UCSD-AML1 (cell line): ENCODE measurements at regions not wholly inside any gene's neighbourhood (a gene's known extent, or its start where the extent isn't known, plus 50 kb on each side); places are given as distances from the start of the nearest gene placed in this dataset.

Source experiments
- DNase-seq: peaks from one replicate; lab custom pipeline; 2025; ENCODE audit not compliant: unreplicated experiment; lab: John Stamatoyannopoulos, UW

DNA sequence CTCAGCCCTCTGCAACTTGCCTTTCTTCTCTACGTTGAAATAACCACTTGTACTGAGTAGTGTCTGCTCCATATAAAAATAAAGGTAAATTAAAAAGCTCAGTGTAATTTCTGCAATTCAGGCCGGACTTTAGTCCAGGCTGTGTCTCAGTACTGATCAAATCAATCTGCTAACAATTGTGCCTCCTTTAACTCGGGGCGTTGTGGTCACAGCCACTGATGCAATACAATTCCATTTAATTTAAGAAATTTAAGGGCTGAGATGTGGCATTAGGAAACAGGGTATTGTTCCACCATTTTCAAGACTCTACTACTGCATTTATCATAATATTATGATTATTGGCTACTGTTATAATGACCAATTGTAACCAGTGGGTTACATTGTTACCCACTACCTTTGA, 60.0 kb upstream of the NPAS2 start:
- no peak for DNase-seq

DNA sequence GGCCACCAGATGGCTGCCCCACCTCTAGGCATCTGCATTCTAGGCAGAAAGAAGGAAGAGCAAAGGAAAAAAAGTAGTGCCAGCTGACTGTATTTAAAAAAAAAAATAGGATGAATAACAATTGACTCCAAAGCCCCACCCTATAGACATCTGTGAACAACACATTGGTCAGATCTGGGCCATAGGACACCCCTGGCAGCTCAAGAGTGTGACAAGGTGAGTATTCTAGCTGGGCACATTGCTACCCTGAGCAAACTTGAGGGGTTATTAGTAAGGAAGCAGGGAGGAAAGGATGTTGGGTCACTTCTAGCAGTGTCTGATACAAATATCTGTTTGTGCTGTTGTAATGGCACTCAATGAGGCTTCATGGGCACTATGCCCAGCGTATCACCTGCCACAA, 58.6 kb upstream of the NPAS2 start:
- DNase-seq, result no peak

DNA sequence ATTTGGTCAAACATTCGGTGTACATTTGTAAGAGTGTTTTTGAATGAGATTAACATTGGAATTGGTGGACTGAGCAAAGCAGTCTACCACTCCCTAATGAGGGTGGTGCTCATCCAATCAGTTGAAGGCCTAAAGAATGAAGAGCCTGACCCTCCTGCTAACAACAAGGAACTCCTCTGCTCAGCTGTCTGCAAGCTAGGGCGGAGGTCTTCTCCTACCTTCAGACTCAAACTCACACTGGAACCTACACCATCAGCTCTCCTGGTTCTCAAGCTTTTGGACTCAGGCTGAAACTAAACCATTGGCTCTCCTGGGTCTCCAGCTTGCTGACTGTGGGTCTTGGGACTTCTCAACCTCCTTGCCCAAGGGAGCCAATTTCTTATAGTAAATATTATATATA, 55.5 kb upstream of the NPAS2 start:
- no peak for DNase-seq

DNA sequence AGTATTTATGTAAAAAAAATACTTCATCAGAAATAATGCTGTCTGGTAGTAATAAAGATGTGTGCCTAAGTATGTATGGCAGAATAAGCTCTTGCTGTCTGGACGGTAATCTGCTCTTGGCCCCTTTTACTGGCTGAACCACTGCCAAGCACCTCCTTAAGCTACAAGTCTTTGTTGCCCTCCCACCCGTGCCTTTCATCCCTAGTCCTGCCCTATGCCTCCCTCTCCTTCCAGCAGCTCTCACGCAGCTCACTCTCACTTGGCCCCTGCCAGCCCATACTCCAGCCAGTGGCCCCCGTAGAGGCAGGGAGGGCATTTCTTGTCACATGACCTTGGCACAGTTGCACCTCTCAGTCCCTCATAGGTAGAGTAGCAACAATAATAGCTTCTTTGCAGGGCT, 54.5 kb upstream of the NPAS2 start:
- no peak for DNase-seq

DNA sequence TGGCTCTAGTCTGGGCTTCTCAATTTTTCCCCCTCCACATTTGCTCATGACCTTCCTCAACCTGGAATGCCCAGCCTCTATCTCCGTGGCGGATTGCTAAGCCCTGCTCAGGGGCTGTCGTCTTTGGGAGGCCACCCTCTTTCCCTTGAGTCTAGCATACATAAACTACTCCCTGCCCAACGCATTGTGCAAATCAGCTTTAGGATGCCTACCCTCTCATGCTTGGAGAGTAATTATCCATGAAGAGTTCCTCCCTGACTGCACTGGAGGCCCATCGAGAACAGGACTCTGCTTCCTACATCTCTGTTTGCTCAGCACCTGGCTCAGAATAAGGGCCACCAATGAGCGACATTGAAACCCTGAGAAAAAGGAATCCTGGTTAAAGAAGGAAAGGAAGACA, 53.7 kb upstream of the NPAS2 start:
- no peak for DNase-seq

DNA sequence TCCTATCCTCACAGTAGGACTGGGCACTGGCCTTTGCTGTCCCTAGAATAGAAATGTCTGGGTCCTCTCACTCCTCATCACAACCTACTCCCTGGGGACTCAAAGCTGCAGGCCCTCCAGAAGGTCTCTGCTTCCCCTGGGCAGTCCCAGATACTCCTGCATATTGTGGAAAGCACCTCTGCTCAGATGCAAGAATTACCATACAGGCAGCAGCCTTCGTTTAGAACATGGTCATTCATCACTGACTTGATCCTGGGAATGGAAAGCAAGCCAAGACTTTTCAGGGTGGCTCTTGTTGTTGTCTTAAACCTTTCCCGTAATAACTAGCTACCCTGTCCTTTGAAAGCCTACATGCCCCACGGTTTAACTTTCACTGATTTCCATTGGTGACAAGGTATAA, 53.1 kb upstream of the NPAS2 start:
- no peak for DNase-seq

DNA sequence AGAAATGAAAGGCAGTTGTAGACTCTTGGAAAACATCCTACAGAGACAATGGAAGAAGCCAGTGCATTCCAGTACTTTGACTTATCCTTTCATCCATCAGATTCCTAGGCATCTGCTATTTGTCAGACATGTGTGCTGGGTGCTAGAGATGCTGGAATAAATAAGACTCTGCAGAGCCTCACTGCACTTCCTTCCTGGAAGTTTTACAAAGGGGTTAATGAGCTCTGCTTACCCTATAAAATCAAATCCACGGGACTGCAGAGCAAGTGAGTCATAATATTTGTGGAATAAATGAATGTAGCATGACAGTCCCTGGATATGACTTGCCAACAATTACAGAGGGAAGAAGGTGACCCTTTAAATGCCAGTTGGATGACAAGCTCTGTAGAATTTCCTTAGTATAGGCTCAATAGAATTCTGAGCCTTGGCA, 52.7 kb upstream of the NPAS2 start:
- DNase-seq, result no peak

DNA sequence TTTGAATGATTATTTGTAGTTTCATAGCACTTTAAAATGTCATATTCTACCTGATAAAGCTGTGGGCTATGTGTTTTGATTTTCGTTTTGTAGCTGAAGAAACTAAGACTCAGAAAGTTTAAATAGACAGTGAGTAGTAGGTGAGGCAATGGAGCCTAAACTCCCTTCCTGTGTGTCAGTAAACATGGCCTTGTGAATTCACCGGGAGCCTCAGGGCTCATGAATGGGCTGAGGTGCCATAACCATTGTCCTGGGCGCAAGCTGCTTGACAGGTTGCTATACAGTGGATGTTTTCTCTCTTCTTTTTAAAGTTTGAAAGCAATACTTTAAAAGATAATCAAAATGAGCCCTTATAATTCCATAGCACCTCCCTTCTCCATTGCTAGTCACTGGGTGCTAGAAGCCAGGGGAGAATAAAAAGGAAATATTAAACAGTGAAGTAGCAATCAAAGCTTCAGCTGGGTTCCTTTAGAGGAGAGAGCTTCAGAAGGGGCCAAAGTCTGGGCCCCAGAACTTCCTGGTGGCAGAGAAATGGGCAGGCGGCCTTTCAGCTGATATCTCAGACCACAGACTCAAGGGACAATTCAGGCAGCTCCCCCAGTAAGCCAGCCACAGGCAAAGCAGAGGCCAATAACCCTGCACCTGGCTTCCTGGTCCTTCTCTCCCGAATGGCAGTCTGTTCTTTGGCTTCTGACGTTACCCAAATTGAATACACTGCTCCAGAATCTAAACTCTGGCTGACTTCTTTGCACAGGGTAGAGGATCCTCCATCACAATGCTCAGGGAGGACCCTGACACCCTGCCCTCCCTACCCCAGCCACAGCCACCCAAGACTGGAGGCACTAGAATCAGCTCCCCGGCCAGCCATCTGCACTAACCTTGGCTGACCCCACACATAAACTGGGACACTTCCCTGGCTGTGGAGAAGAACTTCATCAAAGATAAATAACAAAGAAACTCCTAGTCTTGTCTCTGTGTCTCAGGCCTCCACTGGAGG, 51.8 kb upstream of the NPAS2 start:
- no peak for DNase-seq
